GM21786 (cell line): ENCODE measurements at regions not wholly inside any gene's neighbourhood (a gene's known extent, or its start where the extent isn't known, plus 50 kb on each side); places are given as distances from the start of the nearest gene placed in this dataset.
"Not testable (repeated sequence)": the region's sequence is repeated elsewhere in the genome, so short reads cannot be mapped to it uniquely, and the experiment has no call there.

Experiments
- ATAC-seq: cut with Tn5 transposase; IDR thresholded peaks from one replicate; pipeline ENCODE4 v1.9.1; 2021; ENCODE audit not compliant: unreplicated experiment

- no peak for ATAC-seq
Measured at GRCh38 chr10:64881257-64881656, 1360.1 kb downstream of the REEP3 start.

- no peak for ATAC-seq
Measured at GRCh38 chr10:64896582-64896981, 1375.4 kb downstream of the REEP3 start.

GRCh38 chr10:64906311-64906710, 1385.1 kb downstream of the REEP3 start:
- not testable (repeated sequence) for ATAC-seq

- ATAC-seq, result not testable (repeated sequence)
Measured at GRCh38 chr10:64924306-64924705, 1403.1 kb downstream of the REEP3 start.

- no peak for ATAC-seq
Measured at GRCh38 chr10:64952042-64952441, 1430.8 kb downstream of the REEP3 start.

- ATAC-seq, result no peak
Measured at GRCh38 chr10:64956441-64956840, 1435.2 kb downstream of the REEP3 start.

GRCh38 chr10:64959116-64959515, 1437.9 kb downstream of the REEP3 start:
- no peak for ATAC-seq

- no peak for ATAC-seq
Measured at GRCh38 chr10:64959883-64960282, 1438.7 kb downstream of the REEP3 start.

GRCh38 chr10:64973391-64973790, 1452.2 kb downstream of the REEP3 start:
- ATAC-seq, result no peak

GRCh38 chr10:64976150-64976549, 1454.9 kb downstream of the REEP3 start:
- no peak for ATAC-seq

GRCh38 chr10:64977915-64978314, 1456.7 kb downstream of the REEP3 start:
- no peak for ATAC-seq

GRCh38 chr10:64996886-64997285, 1475.7 kb downstream of the REEP3 start:
- no peak for ATAC-seq

GRCh38 chr10:65010845-65011244, 1489.6 kb downstream of the REEP3 start:
- ATAC-seq, result no peak

- no peak for ATAC-seq
Measured at GRCh38 chr10:65017523-65017922, 1496.3 kb downstream of the REEP3 start.

- no peak for ATAC-seq
Measured at GRCh38 chr10:65024886-65025285, 1503.7 kb downstream of the REEP3 start.

GRCh38 chr10:65030263-65030662, 1509.1 kb downstream of the REEP3 start:
- no peak for ATAC-seq

- no peak for ATAC-seq
Measured at GRCh38 chr10:65032867-65033769, 1511.9 kb downstream of the REEP3 start.

GRCh38 chr10:65033957-65034356, 1512.8 kb downstream of the REEP3 start:
- ATAC-seq, result no peak

- no peak for ATAC-seq
Measured at GRCh38 chr10:65040796-65041195, 1519.6 kb downstream of the REEP3 start.

GRCh38 chr10:65041307-65041706, 1520.1 kb downstream of the REEP3 start:
- ATAC-seq, result no peak

GRCh38 chr10:65042496-65042895, 1521.3 kb downstream of the REEP3 start:
- no peak for ATAC-seq

- ATAC-seq, result no peak
Measured at GRCh38 chr10:65046831-65047230, 1525.6 kb downstream of the REEP3 start.

- not testable (repeated sequence) for ATAC-seq
Measured at GRCh38 chr10:65052111-65052510, 1530.9 kb downstream of the REEP3 start.
